HG02678 (cell line): ENCODE measurements at regions not wholly inside any gene's neighbourhood (a gene's known extent, or its start where the extent isn't known, plus 50 kb on each side); places are given as distances from the start of the nearest gene placed in this dataset.
A peak's percentile ranks its signal among the peaks of the same experiment; 100 is the strongest.

ENCODE experiments used
- ATAC-seq: cut with Tn5 transposase; IDR thresholded peaks from one replicate; pipeline ENCODE4 v1.9.1; 2021; ENCODE audit warnings: mild to moderate bottlenecking, moderate library complexity; ENCODE audit not compliant: unreplicated experiment

DNA sequence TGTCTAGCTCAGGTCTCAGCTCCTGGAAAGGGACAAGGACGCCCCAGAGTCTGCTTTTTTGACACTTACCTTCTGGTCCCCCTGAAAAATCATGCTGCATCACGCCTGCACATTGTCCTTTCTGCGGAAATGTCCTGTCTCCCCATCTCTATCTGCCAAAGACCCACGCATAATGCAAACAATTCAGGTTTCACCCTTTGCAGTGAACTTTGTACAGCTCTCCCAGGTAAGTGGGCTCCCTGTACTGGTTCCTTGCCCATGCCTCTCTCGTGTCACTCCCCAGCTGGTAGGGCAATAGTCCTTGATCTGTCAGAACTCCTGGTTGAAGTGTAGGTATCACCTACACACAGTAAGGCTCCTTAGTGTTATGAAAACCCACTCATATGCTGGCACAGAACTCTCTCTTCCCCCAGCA, 102.9 kb upstream of the IRF2BP2 start:
- no peak for ATAC-seq

DNA sequence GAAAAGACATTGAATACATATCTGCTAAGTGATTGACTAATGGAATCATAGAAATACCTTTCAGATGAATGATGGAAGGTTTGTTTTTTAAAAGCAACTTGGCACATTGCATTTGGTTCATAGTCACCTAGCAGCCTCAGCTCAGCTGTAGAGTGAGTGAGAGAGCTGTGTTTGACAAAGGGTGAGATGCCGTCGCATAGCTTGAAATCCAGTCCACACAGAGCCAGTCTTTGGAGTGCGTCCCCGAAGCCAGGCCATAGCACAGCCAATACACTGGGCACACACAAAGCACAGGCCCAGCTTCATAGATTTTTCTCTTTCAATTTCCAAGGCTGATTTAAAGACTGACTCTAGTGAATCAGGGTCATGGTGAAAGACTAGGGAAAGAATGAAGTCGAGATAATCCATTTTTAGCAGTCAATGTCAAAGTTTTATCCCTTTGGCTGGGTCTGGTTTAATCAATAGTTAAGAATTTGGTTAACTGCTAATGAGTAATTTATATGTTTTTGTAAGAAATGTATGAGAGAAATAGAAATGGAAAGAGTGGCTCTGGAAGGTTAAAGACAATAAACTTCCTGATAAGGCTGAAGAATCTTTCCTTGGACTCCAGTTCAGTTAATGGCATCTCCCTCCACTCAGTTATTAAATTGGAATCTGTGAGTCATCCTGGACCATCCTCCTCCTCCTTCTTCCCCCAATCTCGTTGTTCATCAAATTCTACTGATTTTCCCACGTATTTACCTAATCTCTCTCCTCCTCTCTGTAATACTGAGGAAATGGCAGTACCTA, 101.2 kb upstream of the IRF2BP2 start:
- ATAC-seq: no peak

DNA sequence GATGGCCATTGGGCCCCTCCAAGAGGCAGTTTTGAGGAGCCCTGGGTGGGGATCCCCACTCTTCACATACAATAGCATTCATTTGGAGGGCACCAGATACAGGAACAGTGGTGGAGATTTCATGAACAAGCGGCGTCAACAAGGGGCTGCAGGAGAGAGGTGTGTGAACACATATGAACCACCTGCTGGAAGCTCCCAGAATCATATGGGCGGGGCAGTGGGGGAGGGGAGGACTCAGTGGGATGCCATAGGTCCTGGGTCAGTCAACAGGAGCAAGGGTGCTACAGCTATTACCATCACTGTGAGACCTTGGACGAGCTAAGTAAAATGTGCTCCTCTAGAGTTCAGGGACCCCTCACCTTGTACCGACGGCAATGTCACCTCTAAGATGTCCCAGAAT, 100.4 kb upstream of the IRF2BP2 start:
- no peak for ATAC-seq

GRCh38 chr1:234709473-234710228, 99.7 kb upstream of the IRF2BP2 start:
- ATAC-seq: no peak

DNA sequence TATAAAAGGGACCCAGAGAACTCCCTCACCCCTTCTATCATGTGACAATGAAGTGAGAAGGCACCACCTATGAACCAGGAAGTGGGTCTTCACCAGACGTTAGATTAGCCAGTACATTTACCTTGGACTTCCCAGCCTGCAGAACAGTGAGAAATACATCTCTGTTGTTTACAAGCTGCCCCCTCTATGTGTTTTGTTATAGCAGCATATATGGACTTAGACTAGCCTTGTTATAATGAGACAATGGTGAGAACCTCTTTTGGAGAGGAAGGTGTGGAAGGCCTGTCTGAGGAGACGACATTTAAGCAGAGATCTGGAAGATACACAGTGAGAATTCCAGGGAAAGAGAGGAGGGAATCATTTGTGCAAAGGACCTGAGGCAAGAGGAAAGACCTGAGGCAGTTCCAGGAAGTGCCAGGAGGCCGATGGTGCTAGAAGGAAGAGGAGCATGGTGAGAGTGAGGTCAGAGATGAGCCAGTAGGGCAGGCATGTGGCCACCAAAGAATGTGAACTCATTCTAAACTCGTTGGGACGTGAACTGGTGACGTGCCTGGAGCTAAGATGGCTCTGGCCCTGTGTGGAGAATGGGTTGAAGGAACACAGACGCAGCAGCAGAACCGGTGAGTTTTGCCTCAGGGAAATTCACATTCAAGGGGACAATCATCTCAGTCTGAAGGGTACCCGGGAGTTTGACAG, 98.9 kb upstream of the IRF2BP2 start:
- no peak for ATAC-seq

GRCh38 chr1:234707641-234708040, 97.7 kb upstream of the IRF2BP2 start:
- ATAC-seq: no peak

GRCh38 chr1:234706931-234707330, 97.0 kb upstream of the IRF2BP2 start:
- ATAC-seq: no peak

DNA sequence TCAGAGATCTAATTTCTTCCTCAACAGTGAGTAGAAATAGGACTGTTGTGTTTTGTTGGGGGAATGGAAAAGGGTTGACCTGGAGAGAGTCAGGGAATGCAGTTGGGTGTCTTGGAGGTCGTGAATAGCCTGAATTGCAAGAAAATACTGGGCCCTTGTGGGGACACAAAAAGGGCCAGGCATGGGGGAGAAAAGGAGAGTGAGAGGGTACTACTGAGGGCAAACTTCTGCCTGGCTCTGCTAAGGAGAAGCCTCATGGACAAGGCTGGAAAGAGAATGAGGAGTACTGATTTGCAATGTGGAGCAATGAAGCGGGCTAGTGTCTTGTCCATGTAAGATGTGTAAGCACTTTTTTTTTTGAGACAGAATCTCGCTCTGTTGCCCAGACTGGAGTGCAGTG, 96.2 kb upstream of the IRF2BP2 start:
- no peak for ATAC-seq

DNA sequence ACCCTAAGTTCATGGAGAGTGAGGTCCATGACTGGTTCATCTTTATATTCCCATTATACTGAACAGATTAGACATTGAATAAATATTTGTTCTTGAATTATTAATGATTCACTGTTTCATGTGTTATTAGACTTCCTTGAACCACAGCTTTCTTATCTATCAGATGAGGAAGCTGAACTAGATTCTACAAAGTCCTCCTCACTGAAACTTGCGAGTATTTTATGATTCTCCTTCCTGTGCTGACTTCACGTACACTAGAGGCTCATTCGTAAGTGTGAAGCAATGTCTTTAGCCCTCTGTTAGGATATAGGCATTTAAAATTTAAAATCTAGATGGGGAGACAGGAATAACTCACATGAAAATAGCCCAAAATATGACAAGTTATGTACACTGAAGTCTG, 95.6 kb upstream of the IRF2BP2 start:
- no peak for ATAC-seq

DNA sequence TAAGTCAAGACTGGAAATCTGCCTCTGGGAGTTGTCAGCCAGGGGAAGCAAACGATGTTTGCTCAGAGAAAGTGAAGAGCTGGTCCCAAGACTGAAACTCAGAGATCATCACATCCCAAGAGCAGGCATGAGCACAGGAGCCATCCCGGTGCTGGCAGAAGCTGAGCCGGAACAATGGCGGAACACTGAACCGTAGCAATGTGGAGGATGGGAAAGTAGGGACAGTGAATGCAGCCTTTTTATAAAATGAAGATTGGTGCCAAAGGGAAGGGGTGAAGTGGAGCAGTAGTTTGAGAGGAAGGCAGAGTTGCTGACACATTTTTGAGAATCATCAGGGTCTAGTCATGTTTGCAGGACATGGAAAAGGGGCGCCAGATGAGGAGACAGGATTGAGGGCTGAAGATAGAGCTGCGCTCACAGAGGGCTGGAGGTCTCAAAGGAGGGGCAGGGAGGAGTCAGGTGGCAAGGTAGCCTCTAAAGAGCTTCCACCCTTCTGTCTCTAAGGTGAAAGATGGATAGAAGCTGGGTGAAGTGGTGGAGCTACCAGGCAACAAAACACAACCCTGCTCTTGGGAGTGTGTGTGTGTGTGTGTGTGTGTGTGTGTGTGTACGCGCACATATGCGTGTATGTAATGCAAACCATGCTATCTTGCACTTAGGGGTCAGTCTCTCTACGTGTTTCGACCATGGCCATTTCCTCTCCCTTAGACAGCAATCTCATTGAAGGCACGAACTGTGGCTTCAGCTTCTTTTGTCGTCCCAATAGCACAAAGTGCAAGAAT, 94.3 kb upstream of the IRF2BP2 start:
- ATAC-seq: no peak

DNA sequence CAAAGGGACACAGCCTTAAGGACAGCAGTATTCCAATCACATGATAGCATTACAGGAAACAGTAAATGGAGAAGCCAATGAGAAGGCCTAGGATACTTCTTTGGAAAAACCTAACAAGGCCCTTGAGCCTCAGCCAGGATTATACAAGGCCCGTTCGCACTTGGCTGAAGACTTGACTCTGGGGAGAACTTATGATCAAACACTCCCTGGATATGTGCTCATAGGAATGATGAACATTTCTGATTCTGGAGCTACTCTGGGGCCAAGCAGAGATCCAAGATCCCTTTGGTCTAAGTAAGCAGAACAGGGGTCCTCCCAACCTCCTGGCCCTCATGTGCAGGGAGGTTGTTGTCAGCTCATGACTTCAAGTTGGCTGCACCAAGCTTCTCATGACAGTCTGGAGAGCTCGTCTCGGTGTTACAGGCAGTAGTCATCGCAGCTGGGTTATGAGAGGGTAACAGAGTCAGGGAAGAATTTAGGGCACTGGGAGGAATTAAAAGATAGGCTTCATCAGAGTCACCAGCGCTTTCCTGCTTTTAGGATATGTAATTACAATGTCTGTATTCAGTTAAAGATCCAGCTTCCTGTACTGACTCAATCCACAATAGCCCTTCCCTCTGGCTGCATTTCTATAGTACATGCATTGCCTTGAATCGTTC, 92.5 kb upstream of the IRF2BP2 start:
- no peak for ATAC-seq

- no peak for ATAC-seq
Observed at GRCh38 chr1:234701737-234702341, 91.9 kb upstream of the IRF2BP2 start.

DNA sequence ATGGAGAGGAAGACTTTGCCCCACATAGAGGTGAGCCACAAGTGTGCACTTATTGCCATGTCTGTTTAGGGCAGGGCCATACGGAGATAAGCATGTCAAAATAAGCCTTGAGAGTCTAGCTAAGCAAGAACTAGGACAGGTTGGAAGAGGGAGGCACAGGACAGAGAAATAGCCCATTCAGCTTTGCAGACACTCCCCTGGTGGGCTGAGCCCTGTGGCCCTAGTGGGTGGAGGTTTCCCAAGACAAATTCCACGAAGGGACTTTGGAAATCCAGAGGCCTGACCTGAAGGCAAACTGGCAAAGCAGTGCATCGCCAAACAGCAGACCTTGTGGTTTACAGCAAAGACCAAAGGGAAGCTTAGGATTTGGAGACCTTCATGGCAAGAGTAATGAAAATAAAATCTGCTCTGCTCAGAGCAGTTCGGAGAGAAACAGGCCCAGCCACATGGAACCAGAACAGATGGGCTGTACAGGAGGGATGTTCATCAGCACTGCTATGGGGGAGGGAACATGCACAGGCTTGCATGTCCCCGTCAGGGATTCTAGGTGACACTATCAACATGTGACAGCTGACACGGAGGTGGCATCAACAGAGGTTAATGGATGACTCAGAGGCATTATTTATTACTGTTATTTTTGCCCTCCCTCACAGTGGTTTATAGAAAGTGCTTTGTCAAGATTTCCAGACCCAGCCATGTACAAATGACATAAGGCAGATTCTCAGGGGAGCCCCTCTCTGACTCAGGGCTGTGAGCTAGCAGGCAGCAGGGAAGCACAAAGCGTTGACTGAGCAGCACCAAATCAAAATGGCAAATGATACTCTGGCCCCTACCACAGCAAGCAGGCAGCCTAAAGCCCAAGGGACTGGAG, 90.1 kb upstream of the IRF2BP2 start:
- peak; percentile 71 for ATAC-seq

DNA sequence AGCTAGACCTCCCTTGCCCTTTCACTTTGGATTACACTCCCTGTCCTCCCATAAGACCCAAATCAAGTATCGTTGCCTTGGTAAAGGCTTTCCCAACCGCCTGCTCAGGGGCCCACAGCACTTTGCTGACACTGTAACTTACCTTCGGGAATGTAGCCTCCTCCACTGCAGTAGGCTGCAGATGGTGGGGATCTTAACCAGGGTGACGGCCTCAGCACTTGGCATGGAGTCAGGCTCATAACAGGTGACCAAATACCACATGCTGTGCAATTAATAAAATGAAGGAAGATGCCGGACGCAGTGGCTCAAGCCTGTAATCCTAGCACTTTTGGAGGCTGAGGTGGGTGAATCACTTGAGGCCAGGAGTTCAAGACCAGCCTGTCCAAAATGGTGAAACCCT, 88.7 kb upstream of the IRF2BP2 start:
- no peak for ATAC-seq

DNA sequence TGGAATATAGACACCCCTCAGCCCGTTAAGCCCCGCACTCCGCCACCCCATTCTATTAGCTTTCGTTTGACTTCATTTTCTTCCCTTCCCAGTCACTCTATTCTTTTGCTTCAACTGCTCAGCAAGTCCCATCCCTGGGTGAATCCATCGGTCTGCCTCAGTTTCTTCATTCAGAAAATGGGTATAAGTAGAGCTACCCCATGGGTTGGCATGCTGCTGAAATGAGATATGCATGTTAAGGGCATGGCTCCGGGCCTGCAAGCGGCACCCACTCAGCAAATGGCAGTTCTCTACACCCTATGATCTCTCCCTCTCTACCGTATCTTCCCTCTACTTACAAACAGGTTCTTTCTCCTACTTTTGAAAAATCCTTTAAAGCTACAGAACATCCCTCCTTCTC, 87.8 kb upstream of the IRF2BP2 start:
- ATAC-seq: no peak

- no peak for ATAC-seq
Observed at GRCh38 chr1:234697015-234697414, 87.0 kb upstream of the IRF2BP2 start.

DNA sequence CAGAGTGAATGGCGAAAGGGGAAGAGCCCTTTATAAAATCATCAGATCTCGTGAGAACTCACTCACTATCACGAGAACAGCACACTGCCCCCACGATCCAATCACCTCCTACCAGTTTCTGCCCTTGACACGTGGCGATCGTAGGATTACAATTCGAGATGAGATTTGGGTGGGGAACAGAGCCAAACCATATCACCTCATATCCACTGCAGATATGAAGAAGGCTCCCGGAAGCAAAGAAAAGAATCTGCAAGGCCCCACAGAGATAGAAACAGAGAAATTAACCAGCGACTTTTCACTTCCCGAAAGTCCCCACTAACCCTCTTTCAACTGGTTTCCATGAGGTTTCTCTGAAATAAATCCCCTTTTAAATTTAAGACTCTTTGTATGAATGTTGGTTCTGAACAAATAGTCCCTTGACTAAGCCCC, 86.2 kb upstream of the IRF2BP2 start:
- peak; percentile 55 for ATAC-seq

DNA sequence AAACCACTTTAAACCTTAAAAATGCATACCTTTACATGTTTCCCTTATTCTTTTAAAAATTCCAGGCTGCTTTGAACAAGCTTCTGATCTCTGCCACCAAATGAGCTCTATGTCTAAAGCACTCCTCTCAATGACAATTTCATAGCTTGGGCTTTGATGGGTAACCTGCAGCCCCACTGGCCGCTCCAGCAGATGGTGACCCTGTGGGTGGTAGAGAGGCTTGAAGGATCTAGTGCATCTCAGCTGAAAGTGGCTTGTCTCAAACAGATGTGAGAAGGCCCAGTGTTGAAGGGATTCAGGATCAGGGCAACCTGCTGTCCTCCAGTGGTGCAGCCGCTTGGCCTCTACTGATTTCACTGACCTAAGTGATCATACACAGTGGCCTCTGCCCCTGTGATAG, 84.7 kb upstream of the IRF2BP2 start:
- ATAC-seq: no peak

DNA sequence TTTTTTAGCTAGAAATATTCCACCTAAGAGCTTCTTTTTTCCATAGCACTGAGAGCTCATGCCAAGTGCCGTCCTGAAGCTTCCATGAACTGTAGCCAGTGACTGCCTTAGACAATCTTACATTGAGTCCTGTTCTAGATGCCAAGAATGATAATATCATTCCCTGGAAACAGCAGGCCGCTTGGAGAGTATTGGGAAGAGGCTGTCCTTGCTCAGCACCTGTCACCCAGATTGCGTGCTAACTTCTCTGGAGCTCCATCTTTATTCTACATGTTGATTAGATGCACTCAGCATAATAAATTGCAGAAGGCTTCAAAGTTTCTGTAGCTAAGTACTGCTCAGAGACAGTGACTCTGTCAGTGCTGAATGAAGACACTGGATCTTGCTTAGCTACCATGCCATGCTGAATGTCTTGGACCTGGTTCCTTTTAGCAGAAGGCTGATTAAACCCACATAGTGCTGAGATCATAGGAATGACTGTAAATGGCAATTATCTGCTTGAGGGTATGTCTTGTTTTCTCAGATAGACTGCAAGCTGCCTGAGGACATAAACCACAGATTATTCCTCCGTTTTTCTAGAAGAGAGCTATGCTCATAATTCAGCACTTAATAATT, 83.1 kb upstream of the IRF2BP2 start:
- ATAC-seq: no peak
